HepG2 (cell line): ENCODE measurements at regions not wholly inside any gene's neighbourhood (a gene's known extent, or its start where the extent isn't known, plus 50 kb on each side); places are given as distances from the start of the nearest gene placed in this dataset.

Source experiments
- ATAC-seq: fragments of 200-7000 bp; cut with Tn5 transposase; 3 replicates; pipeline ENCODE4 v1.9.1; 2020; ENCODE audit warnings: mild to moderate bottlenecking, moderate library complexity
- BruUV-seq: library from RNA; stranded (reverse); fragments of 400-500 nt; replicated peaks from 2 replicates; lab custom pipeline; 2021; lab: Mats Ljungman, UMichigan
- CTCF ChIA-PET: fragments of 300-600 bp; formaldehyde crosslinking; extraction: SDS; loops from one replicate; lab custom pipeline; 2021; ENCODE audit warnings: low total read pairs, inconsistent platforms, low intra/inter-chr PET ratio; lab: Yijun Ruan, JAX
- POLR2A ChIA-PET: fragments of 350-600 bp; sonication (Branson Sonifier 250); formaldehyde crosslinking; loops from one replicate; lab custom pipeline; 2020; ENCODE audit warnings: antibody characterized with exemption, inconsistent platforms; lab: Yijun Ruan, JAX
- DNase-seq: peaks from one replicate; pipeline ENCODE4 v3.0.0-alpha.2; 2015; ENCODE audit warnings: low spot score
- FAIRE-seq: peaks from 3 replicates; lab custom pipeline; 2011; peaks lifted over from hg19 to GRCh38; lab: Jason Lieb, UNC
- H2AFZ ChIP-seq: one replicate; pipeline ENCODE4 v1.6.1; 2011; ENCODE audit warnings: low read length, inconsistent platforms
- H3K27ac ChIP-seq: fragments of 300-600 bp; 3 replicates; pipeline ENCODE4 v1.8.0; 2011; ENCODE audit warnings: mixed run types, mild to moderate bottlenecking, mixed read lengths, low read length, inconsistent platforms; ENCODE audit not compliant: insufficient read depth; ENCODE audit errors: extremely low read length
- H3K27me3 ChIP-seq, 2 experiments: fragments of 200-600 bp in 1 of 2; 2 replicates in 1 of 2; 3 replicates in 1 of 2; pipeline versions ENCODE4 v1.6.0 to v1.8.0; 2011; ENCODE audit warnings: low read length in 2 of 2, mild to moderate bottlenecking in 2 of 2, moderate library complexity in 2 of 2, inconsistent platforms in 1 of 2; ENCODE audit not compliant: insufficient read depth in 2 of 2, control insufficient read depth in 1 of 2
- H3K36me3 ChIP-seq, 2 experiments: fragments of 200-600 bp in 1 of 2; replicated peaks in 1 of 2; 2 replicates in 1 of 2; 3 replicates in 1 of 2; pipeline versions ENCODE4 v1.5.1 to v1.8.0; 2011; ENCODE audit warnings: low read length in 2 of 2, inconsistent platforms in 1 of 2; ENCODE audit not compliant: insufficient read depth in 2 of 2, control insufficient read depth in 1 of 2
- H3K4me1 ChIP-seq: 2 replicates; pipeline ENCODE4 v1.5.1; 2012; ENCODE audit warnings: low read length, inconsistent platforms; ENCODE audit not compliant: insufficient read depth
- H3K4me2 ChIP-seq: 2 replicates; pipeline ENCODE4 v1.6.0; 2011; ENCODE audit warnings: low read depth, low read length, inconsistent platforms
- H3K4me3 ChIP-seq, 3 experiments: fragments of 200-600 bp in 1 of 3; sonication (generic), shearing (Covaris generic) in 1 of 3; replicated peaks in 1 of 3; 2 replicates each; pipeline ENCODE4 v1.5.1; 2011 to 2016; ENCODE audit warnings: low read length in 3 of 3, inconsistent platforms in 2 of 3, low read depth in 2 of 3, mild to moderate bottlenecking in 2 of 3, control low read depth in 1 of 3, mixed read lengths in 1 of 3; ENCODE audit not compliant: insufficient read depth in 1 of 3
- H3K79me2 ChIP-seq: one replicate; pipeline ENCODE4 v1.6.1; 2011; ENCODE audit warnings: low read length, inconsistent platforms; ENCODE audit not compliant: insufficient read depth
- H3K9ac ChIP-seq: 2 replicates; pipeline ENCODE4 v1.6.0; 2011; ENCODE audit warnings: mild to moderate bottlenecking, low read depth, low read length, inconsistent platforms; ENCODE audit not compliant: insufficient read depth
- H3K9me3 ChIP-seq: 2 replicates; pipeline ENCODE4 v1.5.1; 2012; ENCODE audit warnings: mild to moderate bottlenecking, low read length
- H4K20me1 ChIP-seq: 2 replicates; pipeline ENCODE4 v1.6.0; 2011; ENCODE audit warnings: inconsistent platforms, mild to moderate bottlenecking, low read length, moderate library complexity; ENCODE audit not compliant: insufficient read depth
- FOXK1 ChIP-seq: sonication (generic); formaldehyde crosslinking; IDR thresholded peaks from 2 replicates; pipeline ENCODE4 v1.4.0; 2020; ENCODE audit warnings: low read depth, missing genetic modification reagents, borderline replicate concordance
- HMGXB3 ChIP-seq: sonication (generic); formaldehyde crosslinking; IDR thresholded peaks from 2 replicates; pipeline ENCODE4 v1.4.0; 2020; ENCODE audit warnings: missing genetic modification reagents, borderline replicate concordance
- IKZF1 ChIP-seq: fragments of 450-650 bp; IDR thresholded peaks from 2 replicates; pipeline ENCODE4 v1.7.1; 2016
- TFDP2 ChIP-seq: sonication (generic); formaldehyde crosslinking; IDR thresholded peaks from 2 replicates; pipeline ENCODE4 v1.4.0; 2020; ENCODE audit warnings: missing genetic modification reagents
- WIZ ChIP-seq: sonication (generic); formaldehyde crosslinking; IDR thresholded peaks from 2 replicates; pipeline ENCODE4 v1.5.1; 2020; ENCODE audit warnings: mild to moderate bottlenecking, missing genetic modification reagents
- ZMYM4 ChIP-seq: sonication (generic); formaldehyde crosslinking; IDR thresholded peaks from 2 replicates; pipeline ENCODE4 v1.8.1; 2023; ENCODE audit warnings: mild to moderate bottlenecking, missing genetic modification reagents
- in situ Hi-C: cut with HindIII; loops from 2 replicates; pipeline ENCODE4 v1.10.0; 2017; ENCODE audit warnings: low pct_unique_long_range_greater_than_20kb; ENCODE audit not compliant: extremely low pct_ligation_motif_present
- intact Hi-C: fragments of 100-400 bp; cut with micrococcal nuclease; formaldehyde crosslinking; loops from one replicate; pipeline ENCODE4 v1.10.0; 2022; ENCODE audit not compliant: unreplicated experiment
- TF ChIP-seq, protein P1 (sequence below): sonication (generic); formaldehyde crosslinking; IDR thresholded peaks from 2 replicates; pipeline ENCODE4 v1.5.0; 2020; ENCODE audit warnings: mild to moderate bottlenecking, missing genetic modification reagents, borderline replicate concordance

GRCh38 chr6:85172705-85173104 lies 277.2 kb upstream of the NT5E start:
- no peak overlapping the region for H2AFZ ChIP-seq
- ChIA-PET POLR2A (no interaction called here), CTCF (no interaction called here)
- no peak overlapping the region for H3K9ac ChIP-seq
- DNase-seq (no peak), ATAC-seq (no peak), FAIRE-seq (no peak)
- H3K27ac ChIP-seq = no peak overlapping the region
- H3K4me1 ChIP-seq = no peaks in the 10 kb centered on the region
- BruUV-seq = no TSS peak
- H3K79me2 ChIP-seq = no peaks in the 10 kb centered on the region
- no peaks in the 10 kb centered on the region for H3K27me3 ChIP-seq
- intact Hi-C loops = no loop called here
- H4K20me1 ChIP-seq = no peaks in the 10 kb centered on the region
- H3K9me3 ChIP-seq = no peaks in the 10 kb centered on the region
- no peak for TF ChIP-seq ZMYM4 (CRISPR knock-in tag)
- TF ChIP-seq FOXK1 (CRISPR knock-in tag) = no peak
- TF ChIP-seq HMGXB3 = no peak
- TF ChIP-seq, protein P1, sequence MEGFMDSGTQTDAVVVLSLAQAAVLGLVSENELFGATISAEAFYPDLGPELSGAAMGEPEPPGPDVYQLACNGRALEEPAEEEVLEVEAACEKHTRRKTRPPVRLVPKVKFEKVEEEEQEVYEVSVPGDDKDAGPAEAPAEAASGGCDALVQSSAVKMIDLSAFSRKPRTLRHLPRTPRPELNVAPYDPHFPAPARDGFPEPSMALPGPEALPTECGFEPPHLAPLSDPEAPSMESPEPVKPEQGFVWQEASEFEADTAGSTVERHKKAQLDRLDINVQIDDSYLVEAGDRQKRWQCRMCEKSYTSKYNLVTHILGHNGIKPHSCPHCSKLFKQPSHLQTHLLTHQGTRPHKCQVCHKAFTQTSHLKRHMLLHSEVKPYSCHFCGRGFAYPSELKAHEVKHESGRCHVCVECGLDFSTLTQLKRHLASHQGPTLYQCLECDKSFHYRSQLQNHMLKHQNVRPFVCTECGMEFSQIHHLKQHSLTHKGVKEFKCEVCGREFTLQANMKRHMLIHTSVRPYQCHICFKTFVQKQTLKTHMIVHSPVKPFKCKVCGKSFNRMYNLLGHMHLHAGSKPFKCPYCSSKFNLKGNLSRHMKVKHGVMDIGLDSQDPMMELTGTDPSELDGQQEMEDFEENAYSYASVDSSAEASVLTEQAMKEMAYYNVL (CRISPR knock-in tag) = no peak
- no peak for TF ChIP-seq IKZF1
- no peak for TF ChIP-seq TFDP2 (CRISPR knock-in tag)
- TF ChIP-seq WIZ (CRISPR knock-in tag) = no peak
- H3K4me2 ChIP-seq = no peak overlapping the region
- H3K4me3 ChIP-seq = no peak overlapping the region
- H3K36me3 ChIP-seq = no peaks in the 10 kb centered on the region
- in situ Hi-C loops = no loop called here
